ENCODE measurements at regions not wholly inside any gene's neighbourhood (a gene's known extent, or its start where the extent isn't known, plus 50 kb on each side); places are given as distances from the start of the nearest gene placed in this dataset.

DNA sequence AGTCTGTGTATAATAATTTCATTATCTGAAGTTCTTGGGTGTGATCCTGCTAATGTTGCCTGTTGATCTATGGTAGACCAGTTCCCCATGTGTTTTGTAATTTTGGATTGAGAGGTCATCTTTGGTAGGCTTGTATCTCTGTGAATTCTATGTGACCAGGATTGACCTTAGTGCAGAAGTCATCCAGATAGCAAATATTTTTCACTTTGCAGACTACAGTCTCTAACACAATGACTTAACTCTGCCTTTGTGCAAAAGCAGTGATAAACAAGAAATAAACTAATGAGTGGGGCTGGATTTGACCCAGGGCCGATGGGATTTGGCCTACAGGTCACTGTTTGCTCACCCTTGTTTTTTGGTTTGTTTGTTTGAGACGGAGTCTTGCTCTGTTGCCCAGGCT, 144.6 kb upstream of the MYL2 start:
- Mint-ChIP-seq H3K4me3 (no peak overlapping the region), H3K4me1 (no peaks in the 10 kb centered on the region), H3K27me3 (peaks cover 11% of the 10 kb centered on the region), H3K27ac (no peak overlapping the region), H3K9me3 (ENCODE audit: insufficient read depth) (no peaks in the 10 kb centered on the region)
- no peak overlapping the region for H3K9ac ChIP-seq (ENCODE audit: low read length)
- H3K4me3 ChIP-seq (ENCODE audit: control extremely low read depth in 1 of 5, extremely low read depth in 1 of 5, insufficient read depth in 1 of 5, low read depth in 2 of 5, low read length in 4 of 5) = no peak overlapping the region
- ChIA-PET POLR2A (no interaction called here), CTCF (no interaction called here)
- H3K4me2 ChIP-seq (replicated peaks; ENCODE audit: low read depth, low read length, poor library complexity, severe bottlenecking) = no peak overlapping the region
- H4K20me1 ChIP-seq (ENCODE audit: control insufficient read depth, insufficient read depth, low read length, poor library complexity, severe bottlenecking) = no peaks in the 10 kb centered on the region
- H3K79me2 ChIP-seq (ENCODE audit: control insufficient read depth, insufficient read depth, low read length) = no peaks in the 10 kb centered on the region
- no peaks in the 10 kb centered on the region for H3K36me3 ChIP-seq (replicated peaks in 1 of 2; ENCODE audit: control extremely low read depth in 1 of 2, control insufficient read depth in 1 of 2, extremely low read depth in 1 of 2, insufficient read depth in 2 of 2, low read length in 1 of 2)
- peaks cover 0 to 6% (median 0%) of the 10 kb centered on the region in 3 donors for H3K9me3 ChIP-seq (ENCODE audit: control extremely low read depth in 1 of 3, control insufficient read depth in 2 of 3, insufficient read depth in 1 of 3, low read length in 2 of 3)
- intact Hi-C loops (cut with micrococcal nuclease) = no loop called here
- no peaks in the 10 kb centered on the region for H3K4me1 ChIP-seq (ENCODE audit: control insufficient read depth in 2 of 2, insufficient read depth in 2 of 2, low read length in 2 of 2)
- no peak overlapping the region for H3K27ac ChIP-seq (ENCODE audit: low read length in 2 of 2)
- no peak for TF ChIP-seq EZH2 (IDR thresholded peaks at IDR 0.05; ENCODE audit: borderline replicate concordance, insufficient read depth, low read depth, low read length, poor library complexity, severe bottlenecking)
- TF ChIP-seq, protein P1, sequence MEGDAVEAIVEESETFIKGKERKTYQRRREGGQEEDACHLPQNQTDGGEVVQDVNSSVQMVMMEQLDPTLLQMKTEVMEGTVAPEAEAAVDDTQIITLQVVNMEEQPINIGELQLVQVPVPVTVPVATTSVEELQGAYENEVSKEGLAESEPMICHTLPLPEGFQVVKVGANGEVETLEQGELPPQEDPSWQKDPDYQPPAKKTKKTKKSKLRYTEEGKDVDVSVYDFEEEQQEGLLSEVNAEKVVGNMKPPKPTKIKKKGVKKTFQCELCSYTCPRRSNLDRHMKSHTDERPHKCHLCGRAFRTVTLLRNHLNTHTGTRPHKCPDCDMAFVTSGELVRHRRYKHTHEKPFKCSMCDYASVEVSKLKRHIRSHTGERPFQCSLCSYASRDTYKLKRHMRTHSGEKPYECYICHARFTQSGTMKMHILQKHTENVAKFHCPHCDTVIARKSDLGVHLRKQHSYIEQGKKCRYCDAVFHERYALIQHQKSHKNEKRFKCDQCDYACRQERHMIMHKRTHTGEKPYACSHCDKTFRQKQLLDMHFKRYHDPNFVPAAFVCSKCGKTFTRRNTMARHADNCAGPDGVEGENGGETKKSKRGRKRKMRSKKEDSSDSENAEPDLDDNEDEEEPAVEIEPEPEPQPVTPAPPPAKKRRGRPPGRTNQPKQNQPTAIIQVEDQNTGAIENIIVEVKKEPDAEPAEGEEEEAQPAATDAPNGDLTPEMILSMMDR (IDR thresholded peaks at IDR 0.05) = no peak
- ATAC-seq (ENCODE audit: low read depth) (no peak), DNase-seq (no peak)
- 94% methylated on average over 2 of the region's 2 CpGs for WGBS (ENCODE audit: insufficient coverage)
- H3K27me3 ChIP-seq (replicated peaks in 1 of 4; ENCODE audit: control extremely low read depth in 1 of 4, control insufficient read depth in 3 of 4, insufficient read depth in 4 of 4, low read length in 3 of 4) = peaks cover 0 to 12% (median 2%) of the 10 kb centered on the region in 4 experiments
- H2AFZ ChIP-seq (ENCODE audit: insufficient read depth, low read depth, low read length, poor library complexity, severe bottlenecking) = no peak overlapping the region

DNA sequence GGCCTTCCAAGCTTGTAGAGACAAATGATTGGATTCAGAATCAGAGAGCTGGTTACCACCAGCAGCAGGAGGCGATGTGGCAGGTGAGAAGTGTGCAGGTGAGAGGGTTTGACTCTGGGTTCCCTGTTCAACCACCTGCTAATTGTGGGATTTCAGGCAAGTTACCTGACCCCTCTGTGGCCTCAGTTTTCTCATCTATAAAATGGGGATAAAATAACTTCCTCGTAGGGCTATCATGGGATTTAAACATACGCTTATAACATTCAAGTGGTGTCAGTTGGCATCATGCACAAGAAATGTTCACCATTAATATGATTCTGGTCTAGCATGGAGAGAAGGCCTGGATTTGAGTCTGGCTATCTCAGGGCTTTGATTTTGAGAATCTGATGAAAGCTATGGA, 143.8 kb upstream of the MYL2 start:
- H3K27me3 Mint-ChIP-seq = peaks cover 8% of the 10 kb centered on the region
- intact Hi-C loops (cut with micrococcal nuclease) = no loop called here

More for the DNA sequence above, 143.8 kb upstream of the MYL2 start:
- ATAC-seq (ENCODE audit: low read depth) (no peak), DNase-seq (no peak)
- 91% methylated on average over 1 of the region's 3 CpGs for WGBS (ENCODE audit: insufficient coverage)
- no peaks in the 10 kb centered on the region for H3K9me3 Mint-ChIP-seq (ENCODE audit: insufficient read depth)
- no peaks in the 10 kb centered on the region for H3K4me1 Mint-ChIP-seq
- peaks cover 0 to 8% (median 1%) of the 10 kb centered on the region in 4 experiments for H3K27me3 ChIP-seq (replicated peaks in 1 of 4; ENCODE audit: control extremely low read depth in 1 of 4, control insufficient read depth in 3 of 4, insufficient read depth in 4 of 4, low read length in 3 of 4)
- ChIA-PET CTCF (no interaction called here), POLR2A (no interaction called here)
- H3K9ac ChIP-seq (ENCODE audit: low read length) = no peak overlapping the region
- no peak overlapping the region for H3K4me3 ChIP-seq (ENCODE audit: control extremely low read depth in 1 of 5, extremely low read depth in 1 of 5, insufficient read depth in 1 of 5, low read depth in 2 of 5, low read length in 4 of 5)
- H3K4me3 Mint-ChIP-seq = no peak overlapping the region
- H4K20me1 ChIP-seq (ENCODE audit: control insufficient read depth, insufficient read depth, low read length, poor library complexity, severe bottlenecking) = no peaks in the 10 kb centered on the region
- no peak overlapping the region for H3K27ac ChIP-seq (ENCODE audit: low read length in 2 of 2)
- no peak overlapping the region for H3K4me2 ChIP-seq (replicated peaks; ENCODE audit: low read depth, low read length, poor library complexity, severe bottlenecking)
- H3K9me3 ChIP-seq (ENCODE audit: control extremely low read depth in 1 of 3, control insufficient read depth in 2 of 3, insufficient read depth in 1 of 3, low read length in 2 of 3) = peaks cover 0 to 6% (median 0%) of the 10 kb centered on the region in 3 donors
- H3K36me3 ChIP-seq (replicated peaks in 1 of 2; ENCODE audit: control extremely low read depth in 1 of 2, control insufficient read depth in 1 of 2, extremely low read depth in 1 of 2, insufficient read depth in 2 of 2, low read length in 1 of 2) = no peaks in the 10 kb centered on the region
- no peaks in the 10 kb centered on the region for H3K79me2 ChIP-seq (ENCODE audit: control insufficient read depth, insufficient read depth, low read length)
- no peak overlapping the region for H2AFZ ChIP-seq (ENCODE audit: insufficient read depth, low read depth, low read length, poor library complexity, severe bottlenecking)
- no peak for TF ChIP-seq EZH2 (IDR thresholded peaks at IDR 0.05; ENCODE audit: borderline replicate concordance, insufficient read depth, low read depth, low read length, poor library complexity, severe bottlenecking)
- TF ChIP-seq, protein P1 (IDR thresholded peaks at IDR 0.05) = no peak
- no peaks in the 10 kb centered on the region for H3K4me1 ChIP-seq (ENCODE audit: control insufficient read depth in 2 of 2, insufficient read depth in 2 of 2, low read length in 2 of 2)
- no peak overlapping the region for H3K27ac Mint-ChIP-seq
